GM19035 (cell line): ENCODE measurements at regions not wholly inside any gene's neighbourhood (a gene's known extent, or its start where the extent isn't known, plus 50 kb on each side); places are given as distances from the start of the nearest gene placed in this dataset.

Experiments
- ATAC-seq: cut with Tn5 transposase; IDR thresholded peaks from one replicate; pipeline ENCODE4 v1.9.1; 2021; ENCODE audit not compliant: unreplicated experiment

GRCh38 chr1:187873126-187873525 lies 1044.4 kb downstream of the PLA2G4A start:
- no peak for ATAC-seq

- ATAC-seq = no peak
Observed at GRCh38 chr1:187876775-187877174, 1048.0 kb downstream of the PLA2G4A start.

GRCh38 chr1:187877220-187877619 lies 1048.5 kb downstream of the PLA2G4A start:
- ATAC-seq = no peak

GRCh38 chr1:187878883-187879282 lies 1050.1 kb downstream of the PLA2G4A start:
- ATAC-seq = no peak

GRCh38 chr1:187883356-187883755 lies 1054.6 kb downstream of the PLA2G4A start:
- no peak for ATAC-seq

- no peak for ATAC-seq
Observed at GRCh38 chr1:187891993-187892682, 1063.4 kb downstream of the PLA2G4A start.

GRCh38 chr1:187892683-187893039 lies 1063.9 kb downstream of the PLA2G4A start:
- no peak for ATAC-seq

GRCh38 chr1:187893471-187893870 lies 1064.7 kb downstream of the PLA2G4A start:
- no peak for ATAC-seq

GRCh38 chr1:187894349-187894748 lies 1065.6 kb downstream of the PLA2G4A start:
- ATAC-seq = no peak

GRCh38 chr1:187903223-187903622 lies 1074.5 kb downstream of the PLA2G4A start:
- ATAC-seq = no peak

- ATAC-seq = no peak
Observed at GRCh38 chr1:187909382-187909781, 1080.6 kb downstream of the PLA2G4A start.

GRCh38 chr1:187911820-187912219 lies 1083.1 kb downstream of the PLA2G4A start:
- ATAC-seq = no peak

- ATAC-seq = no peak
Observed at GRCh38 chr1:187920976-187921375, 1092.2 kb downstream of the PLA2G4A start.

GRCh38 chr1:187921426-187921825 lies 1092.7 kb downstream of the PLA2G4A start:
- no peak for ATAC-seq

- no peak for ATAC-seq
Observed at GRCh38 chr1:187922255-187922654, 1093.5 kb downstream of the PLA2G4A start.

- no peak for ATAC-seq
Observed at GRCh38 chr1:187924252-187924651, 1095.5 kb downstream of the PLA2G4A start.

GRCh38 chr1:187928288-187928687 lies 1099.5 kb downstream of the PLA2G4A start:
- ATAC-seq = peak; percentile 67

GRCh38 chr1:187928696-187929095 lies 1099.9 kb downstream of the PLA2G4A start:
- ATAC-seq = no peak

GRCh38 chr1:187931776-187932175 lies 1103.0 kb downstream of the PLA2G4A start:
- ATAC-seq = no peak

GRCh38 chr1:187933562-187934419 lies 1105.0 kb downstream of the PLA2G4A start:
- ATAC-seq = no peak

GRCh38 chr1:187936667-187937066 lies 1107.9 kb downstream of the PLA2G4A start:
- ATAC-seq = no peak

GRCh38 chr1:187938092-187938491 lies 1109.3 kb downstream of the PLA2G4A start:
- ATAC-seq = no peak
